ENCODE measurements at regions not wholly inside any gene's neighbourhood (a gene's known extent, or its start where the extent isn't known, plus 50 kb on each side); places are given as distances from the start of the nearest gene placed in this dataset.

- DNase-seq: no peak
Observed at GRCh38 chr16:49121636-49122035, 160.0 kb downstream of the CBLN1 start.

- no peak for DNase-seq
Observed at GRCh38 chr16:49120631-49121030, 161.0 kb downstream of the CBLN1 start.

DNA sequence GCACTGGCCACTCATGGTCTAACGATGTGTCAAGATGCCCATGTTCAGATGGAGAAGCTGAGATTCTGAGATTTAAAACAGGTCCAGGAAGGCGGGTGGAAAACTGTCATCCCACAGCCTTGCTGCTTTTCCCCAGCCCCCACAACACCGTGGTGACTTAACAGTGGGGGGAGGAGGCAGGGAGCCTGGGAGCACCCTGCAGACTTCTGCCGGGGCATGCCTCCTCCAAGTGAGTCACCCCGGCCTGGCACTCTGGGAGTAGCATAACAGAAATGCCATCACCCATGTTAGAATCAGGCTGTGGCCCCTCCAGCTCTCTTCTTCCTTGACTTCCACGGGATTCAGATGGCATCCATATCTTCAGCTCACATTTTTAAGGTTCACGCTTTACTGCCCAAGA is 164.8 kb downstream of the CBLN1 start:
- no peak for DNase-seq

- DNase-seq: no peak
Observed at GRCh38 chr16:49115956-49116355, 165.7 kb downstream of the CBLN1 start.

GRCh38 chr16:49112754-49113153 is 168.9 kb downstream of the CBLN1 start:
- no peak for DNase-seq

DNA sequence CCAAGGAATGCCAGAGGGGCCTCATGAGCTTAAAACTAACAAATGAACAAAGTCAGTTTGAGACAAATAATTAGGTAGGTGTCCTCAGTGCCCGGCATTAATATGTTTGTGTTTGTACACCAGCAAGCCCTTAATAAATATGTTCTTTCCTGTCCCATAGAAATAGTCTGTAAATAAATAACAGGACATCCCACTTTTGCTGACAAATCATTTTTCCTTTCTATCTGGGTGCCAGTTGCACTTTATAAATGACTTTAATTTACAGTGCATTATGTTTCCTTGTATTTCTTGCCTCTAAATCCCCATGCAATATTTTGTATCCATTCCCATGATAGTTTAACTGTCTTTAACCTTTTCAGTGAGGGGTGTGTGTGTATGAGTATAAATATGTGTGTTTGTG is 170.3 kb downstream of the CBLN1 start:
- DNase-seq: no peak

DNA sequence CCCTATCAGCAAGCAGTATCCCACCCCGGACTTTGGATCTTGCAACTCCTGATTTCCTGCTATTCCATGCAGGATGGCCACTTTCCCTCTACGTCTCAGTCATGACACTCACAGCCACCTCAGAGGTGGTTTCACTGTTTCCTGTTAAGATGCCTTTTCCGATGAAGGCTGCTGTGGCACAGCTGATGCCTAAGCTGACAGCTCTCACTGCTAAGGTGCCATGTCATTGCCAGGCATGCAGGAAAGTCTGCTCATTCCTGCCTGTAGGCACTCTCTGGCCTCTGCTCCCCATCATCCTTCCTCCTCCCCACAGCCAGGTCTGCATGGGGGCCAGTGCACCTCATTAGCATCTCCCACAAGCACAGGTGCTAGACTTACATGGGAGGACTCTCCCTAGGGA is 173.0 kb downstream of the CBLN1 start:
- no peak for DNase-seq

GRCh38 chr16:49103298-49103697 is 178.3 kb downstream of the CBLN1 start:
- DNase-seq: no peak

- no peak for DNase-seq
Observed at GRCh38 chr16:49101997-49102396, 179.6 kb downstream of the CBLN1 start.

DNA sequence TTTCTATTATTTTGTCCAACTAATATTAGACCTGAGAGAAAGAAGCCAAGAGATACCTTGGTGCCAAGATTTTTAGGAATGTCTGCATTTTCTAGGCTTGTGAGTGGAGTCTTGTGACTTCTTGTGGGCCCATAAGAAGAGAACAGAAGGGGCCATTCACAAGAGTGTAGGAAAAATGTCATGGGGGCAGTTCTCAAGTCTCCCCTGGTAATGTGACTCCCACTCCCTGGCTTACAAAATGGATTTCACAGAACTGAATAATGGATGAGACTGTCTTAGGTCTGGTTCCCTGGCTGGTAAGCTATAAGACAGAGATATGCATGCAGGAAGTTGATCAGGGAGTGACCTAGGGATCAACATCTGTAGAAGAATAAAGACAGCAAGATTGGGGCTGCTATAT is 181.3 kb downstream of the CBLN1 start:
- no peak for DNase-seq

GRCh38 chr16:49097964-49098363 is 183.7 kb downstream of the CBLN1 start:
- DNase-seq: no peak

DNA sequence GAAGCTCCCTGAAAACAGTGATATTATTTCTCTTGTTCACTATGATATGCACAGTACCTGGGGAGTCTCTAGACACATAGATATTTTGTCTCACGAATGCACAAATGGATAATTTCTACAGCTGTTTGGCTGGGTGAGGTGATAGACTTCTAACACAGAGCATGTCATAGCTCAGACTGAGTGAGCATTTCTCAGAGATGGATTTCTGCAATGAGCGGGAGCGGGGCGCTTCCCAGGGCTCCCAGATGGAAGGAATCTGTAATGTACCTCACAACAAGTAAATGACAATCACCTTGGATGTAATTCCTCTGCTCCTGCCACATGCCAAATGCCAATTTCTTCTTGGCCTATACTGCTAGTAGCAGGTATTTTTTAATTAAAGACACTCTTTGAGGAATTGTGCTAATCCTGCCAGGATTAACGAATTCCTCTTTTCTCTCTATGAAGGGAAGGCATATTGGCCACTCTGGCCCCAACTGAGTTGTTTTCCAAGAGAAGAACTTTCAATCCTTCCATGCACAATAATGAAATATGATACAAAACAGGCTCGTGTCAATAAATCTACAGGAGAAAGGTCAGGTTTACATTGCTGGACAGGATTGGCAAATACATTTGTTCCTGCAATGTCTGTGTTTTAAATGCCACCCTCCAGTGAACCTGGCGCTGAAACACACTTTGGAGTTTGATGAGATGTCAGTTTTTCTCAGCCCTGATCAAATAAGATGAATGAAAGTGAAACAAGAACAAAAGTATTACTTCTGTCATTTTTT is 185.3 kb downstream of the CBLN1 start:
- DNase-seq: no peak

- no peak for DNase-seq
Observed at GRCh38 chr16:49095539-49095938, 186.1 kb downstream of the CBLN1 start.

DNA sequence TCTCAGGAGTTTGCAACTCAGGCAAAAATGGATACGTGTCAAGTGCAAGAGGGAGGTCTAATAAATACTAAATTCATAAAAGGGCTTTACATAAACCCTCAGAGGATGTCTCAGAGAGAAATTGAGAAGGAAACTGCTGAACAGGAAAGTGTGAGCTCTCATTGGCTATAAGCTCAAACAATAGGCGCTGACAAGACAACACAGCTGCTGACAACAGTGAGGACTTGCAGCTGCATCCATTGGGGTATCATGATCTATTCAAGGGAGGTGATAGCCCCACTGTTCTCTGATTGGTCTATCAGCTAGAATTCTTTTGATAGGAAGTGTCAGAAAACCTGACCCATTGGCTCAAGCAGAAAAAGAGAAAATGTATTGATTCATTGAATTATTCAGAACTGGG is 187.2 kb downstream of the CBLN1 start:
- DNase-seq: no peak

GRCh38 chr16:49093939-49094338 is 187.7 kb downstream of the CBLN1 start:
- DNase-seq: no peak

GRCh38 chr16:49092704-49093103 is 188.9 kb downstream of the CBLN1 start:
- no peak for DNase-seq

DNA sequence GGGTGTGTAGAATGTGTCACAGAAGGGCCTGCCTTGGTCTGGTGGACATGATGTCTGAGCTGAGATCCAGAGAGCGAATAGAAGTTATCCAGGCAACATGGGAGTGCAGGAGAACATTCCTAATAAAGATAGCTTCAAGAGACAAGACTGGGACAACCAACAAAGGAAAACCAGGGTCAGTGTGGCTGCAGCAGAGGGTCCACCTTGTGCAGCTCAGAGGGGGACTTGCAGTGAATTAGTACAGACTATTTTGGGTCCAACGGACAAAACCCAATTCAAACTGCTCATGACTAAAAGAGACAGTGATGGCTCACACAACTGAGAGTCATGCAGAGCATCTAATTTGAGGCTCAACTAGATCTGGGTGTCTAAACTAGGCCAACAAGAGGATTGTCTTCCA is 192.1 kb downstream of the CBLN1 start:
- no peak for DNase-seq

GRCh38 chr16:49089039-49089438 is 192.6 kb downstream of the CBLN1 start:
- no peak for DNase-seq

DNA sequence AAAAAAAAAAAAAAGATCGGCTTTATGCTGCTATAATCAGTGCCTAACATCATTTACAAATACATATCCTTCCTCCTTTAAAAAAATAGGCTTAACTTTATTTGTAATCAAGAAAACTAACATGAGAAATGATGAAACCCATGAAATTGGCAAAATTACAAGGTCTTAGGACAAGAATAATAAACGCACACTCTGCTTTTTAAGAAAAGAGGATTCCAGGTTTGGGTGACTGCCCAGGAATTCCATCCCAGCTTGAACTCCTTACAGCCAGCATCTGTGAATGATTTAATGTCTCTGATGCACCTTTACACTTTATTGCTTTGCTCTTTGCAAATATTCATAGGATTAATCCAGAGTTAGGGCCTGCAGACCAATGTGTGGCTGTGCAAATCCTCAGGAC is 196.0 kb downstream of the CBLN1 start:
- DNase-seq: no peak

GRCh38 chr16:49084628-49085390 is 196.8 kb downstream of the CBLN1 start:
- DNase-seq: no peak

DNA sequence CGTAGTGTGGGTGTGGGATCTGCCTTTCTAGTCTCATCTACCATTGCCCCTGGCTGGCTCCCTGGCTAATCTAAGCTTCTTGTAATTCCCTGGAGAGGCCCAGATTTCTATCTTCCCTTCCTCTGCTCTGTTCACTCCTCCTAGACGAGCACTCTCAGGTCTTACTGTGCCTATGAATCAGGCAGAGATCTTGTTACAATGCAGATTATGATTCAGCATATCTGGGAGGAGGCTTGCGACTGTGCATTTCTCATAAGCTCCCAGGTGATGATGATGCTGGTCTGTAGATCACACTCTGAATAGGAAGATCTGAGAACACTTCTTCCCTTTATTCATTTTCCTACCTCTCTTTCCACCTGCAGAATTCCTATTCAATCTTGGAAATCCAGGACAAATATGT is 200.1 kb downstream of the CBLN1 start:
- no peak for DNase-seq

- DNase-seq: no peak
Observed at GRCh38 chr16:49081086-49081485, 200.6 kb downstream of the CBLN1 start.

DNA sequence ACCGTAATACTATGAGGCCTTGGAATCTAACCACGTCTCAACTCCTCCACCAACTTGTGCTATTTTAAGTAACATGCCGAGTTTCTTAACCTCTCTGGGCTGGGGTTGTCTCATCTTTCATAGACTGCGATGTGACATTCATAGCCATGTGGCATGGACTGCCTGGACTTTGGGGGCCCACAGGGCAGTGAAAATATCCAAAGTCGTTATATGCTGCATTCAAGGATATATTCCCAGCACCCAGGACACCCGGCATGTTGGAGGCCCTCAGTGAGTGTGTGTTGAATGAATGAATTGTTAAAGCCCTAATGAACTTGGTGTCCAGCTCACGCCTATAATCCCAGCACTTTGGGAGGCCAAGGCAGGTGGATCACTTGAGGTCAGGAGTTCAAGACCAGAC is 203.1 kb downstream of the CBLN1 start:
- no peak for DNase-seq

DNA sequence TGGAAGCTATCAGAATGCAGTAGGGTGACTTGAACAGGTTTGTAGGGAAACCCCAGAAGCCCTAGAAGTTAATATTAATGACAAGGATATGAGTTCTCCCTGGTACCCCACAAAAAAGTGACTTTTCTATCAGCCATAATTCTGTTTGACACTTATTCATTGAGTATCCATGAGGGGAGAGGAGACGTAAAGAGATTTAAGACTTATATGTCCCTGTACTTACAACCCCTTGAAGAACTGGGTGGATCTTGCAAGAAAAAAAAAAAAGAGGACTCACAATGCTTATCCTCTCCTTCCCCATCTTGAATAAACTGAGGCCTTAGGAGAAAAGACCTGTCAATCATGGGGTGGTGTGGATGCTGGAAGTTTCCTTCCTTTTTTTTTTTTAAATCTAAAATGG is 203.5 kb downstream of the CBLN1 start:
- no peak for DNase-seq

DNA sequence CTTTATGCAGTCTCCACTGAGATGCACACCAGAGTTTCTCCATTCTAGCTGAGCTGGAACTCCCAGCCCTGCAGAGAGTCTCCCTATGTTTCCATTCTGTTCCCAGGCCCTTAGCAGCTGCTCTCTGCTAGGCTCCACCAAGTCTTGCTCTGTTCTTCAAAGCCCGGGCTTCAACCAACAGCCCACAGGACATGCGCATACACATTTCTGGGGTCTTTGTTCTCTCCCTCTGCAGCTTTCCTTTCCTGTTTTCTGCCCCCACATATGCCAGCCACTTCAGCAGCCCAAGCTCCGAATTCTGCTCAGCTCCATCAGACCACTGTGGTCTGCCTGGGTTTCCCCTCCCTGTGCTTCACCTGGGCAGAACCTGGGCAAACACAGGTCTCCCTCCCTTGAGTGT is 205.9 kb downstream of the CBLN1 start:
- no peak for DNase-seq

Measured in suppressor macrophage treated with lipopolysaccharide for 1 hour (primary cell).